Skeletal muscle satellite cell (primary cell): ENCODE measurements at regions not wholly inside any gene's neighbourhood (a gene's known extent, or its start where the extent isn't known, plus 50 kb on each side); places are given as distances from the start of the nearest gene placed in this dataset.
"Not testable (repeated sequence)": the region's sequence is repeated elsewhere in the genome, so short reads cannot be mapped to it uniquely, and the experiment has no call there.

ENCODE experiments used
- H3K27me3 ChIP-seq: 2 replicates; pipeline ENCODE4 v1.7.0; 2013; ENCODE audit warnings: low read length; ENCODE audit not compliant: control insufficient read depth, insufficient read depth
- H3K36me3 ChIP-seq: 2 replicates; pipeline ENCODE4 v1.7.0; 2013; ENCODE audit warnings: mild to moderate bottlenecking, control low read depth, low read length; ENCODE audit not compliant: insufficient read depth
- H3K4me1 ChIP-seq: 2 replicates; pipeline ENCODE4 v1.7.0; 2013; ENCODE audit warnings: low read length; ENCODE audit not compliant: control insufficient read depth, insufficient read depth
- H3K4me2 ChIP-seq: 2 replicates; pipeline ENCODE4 v1.7.0; 2013; ENCODE audit warnings: mild to moderate bottlenecking, low read length
- H3K4me3 ChIP-seq: 2 replicates; pipeline ENCODE4 v1.7.0; 2013; ENCODE audit warnings: low read length
- H3K9ac ChIP-seq: 2 replicates; pipeline ENCODE4 v1.7.0; 2013; ENCODE audit warnings: mild to moderate bottlenecking, low read depth, low read length, moderate library complexity
- H3K9me3 ChIP-seq: replicated peaks from 2 replicates; pipeline ENCODE4 v1.7.0; 2013; ENCODE audit warnings: mild to moderate bottlenecking, control low read depth, low read length

DNA sequence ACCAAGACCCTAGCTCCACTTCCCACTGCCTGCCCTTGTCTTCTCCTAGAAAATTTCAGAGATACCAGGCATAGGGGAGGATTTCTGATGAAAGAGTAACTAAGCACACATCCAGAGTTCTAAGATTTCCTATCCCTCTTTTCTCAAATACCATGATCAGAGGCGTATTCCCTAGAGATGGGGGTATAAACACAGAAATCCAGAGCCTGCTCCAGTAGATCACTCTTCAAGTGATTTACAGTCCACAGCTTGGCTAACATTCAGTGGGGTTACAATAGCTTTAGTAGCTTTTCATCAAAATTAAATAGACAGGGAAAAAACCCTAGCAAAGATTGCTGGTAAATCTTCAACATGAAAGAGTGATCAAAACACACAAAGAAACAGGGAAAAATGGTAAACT lies 800.7 kb upstream of the GRM7 start:
- Histone ChIP-seq H3K9ac (no peak overlapping the region), H3K4me1 (no peaks in the 10 kb centered on the region), H3K36me3 (no peaks in the 10 kb centered on the region), H3K4me3 (no peak overlapping the region), H3K4me2 (no peak overlapping the region), H3K27me3 (no peaks in the 10 kb centered on the region), H3K9me3 (peaks cover 12% of the 10 kb centered on the region)

DNA sequence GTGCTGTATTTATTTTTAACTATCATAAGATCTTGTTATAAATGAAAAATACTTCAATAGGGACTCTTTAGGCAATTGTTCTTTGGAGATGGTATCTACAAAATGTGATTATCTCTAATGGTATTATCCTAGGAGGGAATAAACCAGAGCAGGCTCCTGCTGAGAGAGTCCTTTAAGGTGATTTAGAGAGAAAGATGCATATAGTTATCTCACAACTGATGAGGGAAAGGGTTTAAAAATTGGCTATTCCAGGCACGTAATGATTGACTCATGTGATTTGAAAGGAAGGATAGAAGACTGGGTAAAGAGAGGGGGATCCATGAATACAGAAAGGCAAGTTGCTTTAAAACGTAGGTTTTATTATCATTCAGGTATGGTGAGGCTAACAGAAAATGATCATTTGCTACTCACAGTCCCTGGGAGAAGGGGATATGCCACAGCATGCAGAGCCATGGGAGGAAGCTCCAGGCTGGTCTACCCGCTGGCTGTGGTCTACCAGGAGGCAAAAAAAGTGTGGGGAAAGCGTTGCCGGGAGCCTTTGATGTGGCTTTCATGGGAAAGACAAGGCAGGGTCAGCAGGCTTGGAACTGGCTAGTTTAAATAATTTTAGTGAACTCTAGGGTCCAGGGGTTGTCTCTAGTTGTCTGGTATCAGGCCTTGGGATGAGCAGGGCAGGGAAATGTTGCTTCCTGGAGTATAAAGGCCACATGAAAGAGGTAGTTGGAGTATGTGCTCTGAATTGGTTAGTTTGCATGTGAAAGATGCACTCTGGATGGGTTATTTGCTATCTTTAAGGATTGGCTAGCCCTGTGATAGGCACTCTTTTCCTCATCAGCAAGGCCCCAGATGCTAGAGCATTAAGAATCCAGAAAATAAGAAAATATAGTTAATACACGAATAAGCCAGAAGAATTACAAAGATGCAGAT lies 798.4 kb upstream of the GRM7 start:
- H3K9ac ChIP-seq = no peak overlapping the region
- no peaks in the 10 kb centered on the region for H3K4me1 ChIP-seq
- H3K36me3 ChIP-seq = no peaks in the 10 kb centered on the region
- H3K4me2 ChIP-seq = no peak overlapping the region
- peaks cover 12% of the 10 kb centered on the region for H3K9me3 ChIP-seq
- H3K27me3 ChIP-seq = no peaks in the 10 kb centered on the region
- H3K4me3 ChIP-seq = no peak overlapping the region

DNA sequence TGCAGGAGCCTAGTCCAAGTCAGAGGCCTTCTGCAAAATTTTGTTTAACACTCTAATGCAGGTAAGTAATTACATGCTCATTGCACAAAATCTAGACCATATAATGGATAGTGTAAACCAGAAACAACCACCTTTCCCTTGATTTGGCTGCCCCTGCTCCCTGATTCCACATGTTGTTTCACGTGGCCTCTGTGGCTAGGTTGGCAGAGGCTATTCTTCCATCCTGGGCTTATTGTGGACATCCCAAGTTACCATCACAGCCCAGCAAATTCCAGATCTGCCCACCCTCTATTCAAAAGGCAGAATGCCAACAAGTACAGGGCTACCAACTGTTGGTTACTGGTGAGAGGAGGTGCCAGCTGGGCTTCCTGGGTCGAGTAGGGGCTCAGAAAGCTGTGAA lies 794.5 kb upstream of the GRM7 start:
- no peaks in the 10 kb centered on the region for H3K4me1 ChIP-seq
- no peak overlapping the region for H3K9ac ChIP-seq
- H3K27me3 ChIP-seq = no peaks in the 10 kb centered on the region

DNA sequence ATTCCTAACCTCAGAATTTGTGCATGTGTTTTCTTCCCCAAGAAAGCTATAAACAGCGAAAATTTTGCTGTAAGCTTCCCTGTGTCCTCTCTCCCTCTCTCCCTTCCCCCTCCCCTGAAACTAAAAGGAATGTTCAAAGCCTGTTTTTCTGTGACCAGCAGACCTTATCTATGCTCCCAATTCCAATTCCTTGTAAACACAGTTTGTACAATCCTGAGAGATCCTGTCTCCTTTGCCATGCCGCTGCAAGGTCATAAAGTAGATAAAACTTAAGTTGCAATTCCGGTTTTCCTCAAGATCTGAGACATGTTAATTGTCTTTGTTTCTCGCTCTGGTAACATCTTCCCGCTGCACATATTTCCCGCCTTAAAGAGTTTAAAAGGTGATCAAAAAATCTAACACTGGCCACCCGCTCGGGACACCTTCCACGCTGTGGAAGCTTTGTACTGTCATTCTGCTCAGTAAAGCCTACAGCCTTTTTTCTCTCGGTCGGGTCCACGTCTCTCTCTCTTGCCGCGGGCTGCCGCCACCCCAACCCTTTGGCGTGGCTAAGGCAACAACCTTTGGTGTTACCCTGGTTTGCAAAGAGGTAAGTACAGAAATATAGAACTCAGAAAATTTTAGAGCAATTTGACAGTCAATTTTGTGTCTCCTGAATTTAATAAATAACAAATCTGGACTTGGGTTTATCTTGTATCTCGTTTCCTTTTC lies 793.9 kb upstream of the GRM7 start:
- not testable (repeated sequence) for H3K36me3 ChIP-seq, H3K9ac ChIP-seq, H3K4me1 ChIP-seq, H3K4me3 ChIP-seq, H3K27me3 ChIP-seq, H3K4me2 ChIP-seq
- H3K9me3 ChIP-seq = peaks cover 12% of the 10 kb centered on the region

More for the DNA sequence above, 794.5 kb upstream of the GRM7 start:
- no peak overlapping the region for H3K4me3 ChIP-seq
- peaks cover 13% of the 10 kb centered on the region for H3K9me3 ChIP-seq
- no peak overlapping the region for H3K4me2 ChIP-seq
- no peaks in the 10 kb centered on the region for H3K36me3 ChIP-seq

DNA sequence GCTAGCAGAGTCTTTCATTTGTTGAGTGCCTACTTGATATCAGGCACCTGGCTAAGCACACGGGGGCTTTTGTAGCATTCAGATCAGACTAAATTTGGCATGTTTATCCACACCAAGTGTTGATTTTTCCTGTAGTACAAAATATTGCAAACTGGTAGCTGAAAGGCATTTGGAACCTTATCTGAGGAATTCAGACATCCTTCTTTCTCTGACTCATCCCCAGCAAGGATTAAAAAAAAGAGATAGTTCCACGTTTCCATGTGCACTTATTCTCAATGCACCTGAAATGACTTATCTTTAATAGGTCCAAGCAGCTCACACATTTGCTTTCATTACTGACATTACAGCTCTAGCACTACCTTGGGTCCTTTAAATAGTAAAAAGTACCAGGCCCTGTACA lies 786.0 kb upstream of the GRM7 start:
- Histone ChIP-seq H3K4me2 (no peak overlapping the region), H3K9ac (no peak overlapping the region), H3K9me3 (peaks cover 24% of the 10 kb centered on the region), H3K27me3 (no peaks in the 10 kb centered on the region), H3K4me1 (no peaks in the 10 kb centered on the region), H3K4me3 (no peak overlapping the region), H3K36me3 (no peaks in the 10 kb centered on the region)

DNA sequence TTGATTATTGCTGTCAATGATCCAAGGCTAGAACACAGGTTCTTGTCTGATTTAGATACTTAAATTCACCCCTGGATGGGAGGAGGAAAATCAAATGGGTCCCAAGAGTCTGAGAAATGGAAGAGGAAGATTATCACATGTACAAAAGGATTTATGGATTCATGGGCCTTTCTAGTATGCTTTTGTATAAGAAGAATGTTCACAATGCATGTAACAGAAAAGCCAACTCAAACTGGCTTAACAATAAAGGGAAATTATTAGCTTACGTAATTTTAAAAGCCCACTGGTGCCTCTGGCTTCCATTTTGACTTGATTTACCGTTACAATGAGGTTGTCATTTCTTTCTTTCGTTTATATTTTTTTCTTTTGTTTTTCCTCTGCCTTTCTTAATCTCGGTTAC lies 782.5 kb upstream of the GRM7 start:
- no peak overlapping the region for H3K4me3 ChIP-seq
- no peak overlapping the region for H3K9ac ChIP-seq
- no peaks in the 10 kb centered on the region for H3K36me3 ChIP-seq
- no peaks in the 10 kb centered on the region for H3K27me3 ChIP-seq
- peaks cover 29% of the 10 kb centered on the region for H3K9me3 ChIP-seq
- no peaks in the 10 kb centered on the region for H3K4me1 ChIP-seq
- H3K4me2 ChIP-seq = no peak overlapping the region

DNA sequence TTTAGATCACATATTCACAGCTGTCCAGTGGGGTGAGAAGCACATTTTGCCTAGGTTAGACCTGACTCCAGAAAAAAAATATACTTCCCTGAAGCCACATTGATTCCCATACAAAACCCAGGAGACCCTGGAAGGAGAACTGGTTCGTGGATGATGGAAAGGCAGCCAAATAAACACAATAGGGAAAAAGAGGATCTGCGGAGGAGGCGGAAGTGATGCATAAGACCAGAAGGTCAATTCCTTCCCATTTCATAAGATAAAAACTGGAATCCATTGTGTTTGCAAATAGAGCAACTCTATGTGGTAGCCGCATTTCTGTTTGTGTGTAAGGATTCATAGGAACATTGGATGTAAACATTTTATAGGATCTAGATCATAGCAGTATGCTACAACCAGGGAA lies 781.9 kb upstream of the GRM7 start:
- Histone ChIP-seq H3K4me2 (no peak overlapping the region), H3K36me3 (no peaks in the 10 kb centered on the region), H3K4me1 (no peaks in the 10 kb centered on the region), H3K9ac (no peak overlapping the region), H3K27me3 (no peaks in the 10 kb centered on the region), H3K9me3 (peaks cover 29% of the 10 kb centered on the region), H3K4me3 (no peak overlapping the region)

DNA sequence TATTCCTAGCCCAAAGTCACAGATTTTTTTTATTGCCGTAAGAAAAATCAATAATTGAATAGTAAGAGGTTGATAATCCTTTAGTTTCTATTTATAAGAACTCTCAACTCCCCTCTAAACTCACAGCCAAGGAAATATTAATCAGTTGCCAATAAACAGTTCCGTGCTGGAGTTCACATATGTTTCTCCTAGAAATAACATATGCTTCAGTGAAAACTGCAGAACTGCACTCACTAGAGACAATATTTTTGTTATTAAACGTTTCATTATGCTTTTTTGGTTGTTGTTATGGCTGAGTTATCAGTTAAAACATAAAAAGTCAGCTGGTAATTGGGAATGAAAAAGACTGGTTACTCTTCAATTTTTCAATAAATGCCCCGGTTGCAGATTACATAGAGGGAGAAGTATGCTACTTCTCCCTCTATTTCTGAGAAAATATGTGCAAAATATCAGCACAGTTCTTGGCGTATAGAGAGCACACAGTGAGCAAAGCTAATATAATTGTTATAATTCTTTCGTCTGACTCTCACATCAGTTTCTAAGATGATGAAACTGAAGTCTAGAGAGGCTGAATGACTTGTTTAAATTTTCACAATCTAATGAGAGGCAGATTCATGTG lies 781.2 kb upstream of the GRM7 start:
- no peaks in the 10 kb centered on the region for H3K27me3 ChIP-seq
- H3K4me1 ChIP-seq = no peaks in the 10 kb centered on the region
- H3K9me3 ChIP-seq = peaks cover 29% of the 10 kb centered on the region
- no peak overlapping the region for H3K4me3 ChIP-seq
- H3K36me3 ChIP-seq = no peaks in the 10 kb centered on the region
- no peak overlapping the region for H3K4me2 ChIP-seq
- H3K9ac ChIP-seq = no peak overlapping the region

DNA sequence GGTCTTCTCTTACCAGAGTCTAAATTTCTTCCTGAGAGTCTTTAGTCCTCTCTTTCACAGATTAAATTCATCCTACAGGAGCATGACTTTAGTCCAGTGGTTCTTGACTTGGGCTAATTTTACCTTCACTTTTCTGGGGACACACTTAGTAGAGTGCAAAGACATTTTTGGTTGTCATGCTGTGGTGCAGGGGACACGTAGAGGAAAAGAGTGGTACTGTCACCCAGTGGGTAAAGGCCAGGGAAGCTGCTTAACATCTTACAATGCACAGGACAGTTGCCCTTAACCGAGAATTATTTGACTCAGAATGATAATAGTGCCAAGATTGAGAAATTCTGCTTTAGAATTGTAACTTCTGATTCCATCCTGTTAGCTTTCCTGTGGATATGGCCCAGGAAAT lies 772.5 kb upstream of the GRM7 start:
- no peaks in the 10 kb centered on the region for H3K4me1 ChIP-seq
- no peaks in the 10 kb centered on the region for H3K27me3 ChIP-seq
- H3K4me2 ChIP-seq = no peak overlapping the region
- H3K9me3 ChIP-seq = peaks cover 4% of the 10 kb centered on the region
- no peak overlapping the region for H3K9ac ChIP-seq
- no peaks in the 10 kb centered on the region for H3K36me3 ChIP-seq
- no peak overlapping the region for H3K4me3 ChIP-seq

DNA sequence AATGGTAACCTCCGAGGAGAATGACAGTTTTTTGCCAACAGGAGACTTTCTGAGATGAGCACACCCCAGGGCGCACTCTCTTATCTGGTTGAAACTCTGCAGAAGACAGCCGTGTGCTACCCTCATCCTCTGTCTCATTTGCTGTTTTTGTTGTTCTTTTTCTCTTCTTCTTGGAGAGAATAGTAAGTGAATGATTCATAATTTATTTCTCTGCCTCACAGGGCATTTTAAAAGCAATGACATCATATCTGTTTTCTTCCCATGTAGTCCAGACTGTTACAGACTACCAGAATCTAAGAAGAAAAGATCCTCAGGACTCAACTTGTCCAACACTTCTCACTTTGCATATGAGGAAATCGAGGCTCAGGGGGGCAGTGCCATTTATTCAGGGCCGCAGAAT lies 771.1 kb upstream of the GRM7 start:
- H3K36me3 ChIP-seq = no peaks in the 10 kb centered on the region
- no peaks in the 10 kb centered on the region for H3K4me1 ChIP-seq
- no peaks in the 10 kb centered on the region for H3K27me3 ChIP-seq
- no peak overlapping the region for H3K4me3 ChIP-seq
- peaks cover 10% of the 10 kb centered on the region for H3K9me3 ChIP-seq
- no peak overlapping the region for H3K9ac ChIP-seq
- H3K4me2 ChIP-seq = no peak overlapping the region

DNA sequence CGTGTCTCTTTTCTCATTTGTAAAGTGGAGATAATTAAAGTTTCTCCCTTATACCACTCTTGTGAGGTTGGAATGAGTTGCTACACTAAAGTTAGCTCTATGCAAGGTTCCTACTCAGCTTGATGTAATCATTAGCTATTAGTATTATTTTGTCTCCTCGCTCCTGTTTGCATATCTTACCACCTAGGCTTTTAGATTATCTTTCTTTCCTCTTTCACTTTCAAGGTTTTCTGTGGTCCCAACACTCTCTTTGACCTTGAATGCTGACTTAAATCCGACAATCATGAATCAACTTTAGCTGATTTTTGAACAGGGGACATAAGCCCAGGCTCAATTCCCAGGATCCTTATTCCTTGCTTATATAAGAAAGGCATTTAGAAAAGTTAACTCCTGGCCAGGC lies 769.7 kb upstream of the GRM7 start:
- no peak overlapping the region for H3K9ac ChIP-seq
- H3K27me3 ChIP-seq = no peaks in the 10 kb centered on the region
- no peaks in the 10 kb centered on the region for H3K36me3 ChIP-seq
- H3K9me3 ChIP-seq = peaks cover 10% of the 10 kb centered on the region
- no peak overlapping the region for H3K4me3 ChIP-seq
- no peak overlapping the region for H3K4me2 ChIP-seq
- no peaks in the 10 kb centered on the region for H3K4me1 ChIP-seq
